GM21529 (cell line): ENCODE measurements at regions not wholly inside any gene's neighbourhood (a gene's known extent, or its start where the extent isn't known, plus 50 kb on each side); places are given as distances from the start of the nearest gene placed in this dataset.
A peak's percentile ranks its signal among the peaks of the same experiment; 100 is the strongest.
"Not testable (repeated sequence)": the region's sequence is repeated elsewhere in the genome, so short reads cannot be mapped to it uniquely, and the experiment has no call there.

Source experiments
- ATAC-seq: cut with Tn5 transposase; IDR thresholded peaks from one replicate; pipeline ENCODE4 v1.9.1; 2021; ENCODE audit not compliant: unreplicated experiment

DNA sequence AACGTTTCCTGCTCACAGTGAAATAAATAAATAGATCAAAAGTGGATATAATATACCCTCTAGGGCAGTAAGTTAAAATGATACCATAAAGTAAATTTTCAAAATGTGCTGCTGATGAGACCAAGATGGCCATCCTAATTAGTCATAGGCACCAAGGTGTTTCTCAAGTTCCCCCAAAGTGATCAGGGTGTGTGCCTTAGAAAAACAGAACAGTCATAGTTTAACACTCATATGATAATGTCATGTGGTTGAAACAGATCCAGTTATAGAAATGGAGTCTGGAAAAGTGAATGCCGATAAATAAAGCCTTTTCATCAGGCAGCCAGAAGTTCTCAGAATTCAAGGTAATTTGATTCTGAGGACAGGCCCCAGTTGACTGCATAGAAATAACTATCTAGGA, 161.5 kb upstream of the CDKN2B start:
- peak; percentile 12 for ATAC-seq

DNA sequence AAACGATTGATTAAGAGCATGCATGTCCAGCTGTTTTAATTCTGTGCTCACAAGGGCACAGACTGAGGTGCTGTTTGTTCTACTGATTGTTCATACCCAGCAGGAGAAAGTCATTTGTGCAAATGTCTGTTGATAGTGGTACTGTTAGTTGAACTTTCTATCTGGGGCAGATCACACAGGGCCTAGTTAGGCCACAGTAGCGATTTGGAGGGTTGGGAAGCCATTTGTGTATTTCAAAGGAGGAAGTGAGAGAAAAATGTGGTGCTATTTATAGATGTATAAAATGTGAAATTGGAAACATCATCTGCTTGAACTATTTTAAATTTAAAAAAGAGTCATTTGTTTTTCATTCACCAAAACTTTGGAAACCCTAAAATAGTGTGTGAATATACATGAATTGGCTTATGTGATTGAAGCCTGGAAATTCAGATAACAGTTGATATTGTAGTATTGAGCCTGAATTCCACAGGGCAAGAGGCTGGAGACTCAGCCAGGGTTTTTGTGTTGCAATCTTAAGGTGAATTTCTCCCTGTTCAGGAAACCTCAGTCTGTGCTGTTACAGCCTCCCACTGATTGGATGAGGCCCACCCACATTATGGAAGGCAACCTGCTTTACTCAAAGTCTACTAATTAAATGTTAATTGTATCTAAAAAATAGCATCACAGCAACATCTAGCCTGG, 162.0 kb upstream of the CDKN2B start:
- peak; percentile 72 for ATAC-seq

DNA sequence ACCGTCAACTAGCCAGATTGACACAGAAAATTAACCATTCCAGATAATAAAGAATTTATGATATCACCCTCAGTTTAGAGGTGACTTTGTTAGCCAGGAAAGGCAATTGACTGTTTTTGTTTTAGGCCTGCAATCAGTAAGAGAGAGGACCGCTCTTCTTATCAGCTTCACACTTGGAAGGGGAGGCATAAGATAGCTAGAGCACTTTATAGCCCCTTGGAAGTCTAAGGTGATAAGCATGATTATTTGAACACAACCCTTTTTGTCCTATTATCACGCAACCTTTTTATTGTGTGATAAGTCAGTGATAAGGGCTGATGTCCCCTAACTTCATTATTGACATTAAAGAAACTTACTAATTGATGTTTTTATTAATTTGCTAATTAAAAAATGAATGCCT, 162.6 kb upstream of the CDKN2B start:
- ATAC-seq, result no peak

DNA sequence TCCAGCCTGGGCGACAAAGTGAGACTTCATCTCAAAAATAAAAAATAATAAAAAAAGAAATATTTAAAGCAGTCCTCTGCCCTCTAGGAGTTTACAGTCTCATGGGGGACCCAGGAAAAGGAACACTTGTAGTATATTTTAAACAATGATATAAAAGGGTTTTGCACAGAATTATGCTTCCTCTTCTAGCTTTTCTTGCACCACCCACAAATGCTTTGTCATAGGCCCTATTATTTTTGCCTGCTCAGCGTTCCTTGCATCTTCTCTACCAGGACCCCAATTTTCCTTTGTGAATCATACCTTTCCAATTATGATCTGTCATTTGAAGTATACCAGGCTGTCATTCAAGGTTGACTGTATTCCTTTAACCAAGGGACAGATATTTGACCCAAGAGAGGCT, 164.8 kb upstream of the CDKN2B start:
- no peak for ATAC-seq

DNA sequence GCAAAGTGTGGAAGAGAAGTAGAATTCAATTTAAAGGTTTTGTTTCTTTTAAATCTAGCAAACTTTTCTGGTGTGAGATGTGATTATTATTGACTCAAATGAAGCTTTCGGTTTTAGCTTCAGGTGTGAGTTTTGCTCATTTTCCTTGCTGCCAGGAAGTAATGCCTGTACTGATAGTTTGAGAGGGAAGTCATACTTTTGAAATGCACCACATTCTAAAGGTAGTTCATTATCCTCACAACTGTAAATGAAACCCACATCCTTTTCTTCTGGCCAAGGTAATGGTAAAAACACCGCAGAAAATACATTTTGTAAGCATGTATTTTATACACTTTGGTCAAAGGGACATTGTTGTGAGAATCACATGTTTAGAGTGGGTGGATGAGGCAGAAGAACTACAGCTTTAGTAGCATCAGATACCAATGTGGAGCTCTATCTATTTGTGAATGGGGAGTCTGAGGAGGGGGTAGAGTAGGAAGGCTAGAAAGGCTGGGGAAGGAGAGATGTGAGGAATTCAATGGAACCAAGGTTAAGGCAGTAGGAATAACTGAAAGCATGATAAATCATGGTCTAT, 167.0 kb upstream of the CDKN2B start:
- no peak for ATAC-seq

DNA sequence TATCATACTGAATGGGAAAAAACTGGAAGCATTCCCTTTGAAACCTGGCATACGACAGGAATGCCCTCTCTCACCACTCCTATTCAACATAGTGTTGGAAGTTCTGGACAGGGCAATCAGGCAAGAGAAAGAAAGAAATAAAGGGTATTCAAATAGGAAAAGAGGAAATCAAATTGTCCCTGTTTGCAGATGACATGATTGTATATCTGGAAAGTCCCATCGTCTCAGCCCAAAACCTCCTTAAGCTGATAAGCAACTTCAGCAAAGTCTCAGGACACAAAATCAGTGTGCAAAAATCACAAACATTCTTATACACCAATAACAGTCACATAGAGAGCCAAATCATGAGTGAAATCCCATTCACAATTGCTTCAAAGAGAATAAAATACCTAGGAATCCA, 171.9 kb upstream of the CDKN2B start:
- ATAC-seq, result not testable (repeated sequence)

DNA sequence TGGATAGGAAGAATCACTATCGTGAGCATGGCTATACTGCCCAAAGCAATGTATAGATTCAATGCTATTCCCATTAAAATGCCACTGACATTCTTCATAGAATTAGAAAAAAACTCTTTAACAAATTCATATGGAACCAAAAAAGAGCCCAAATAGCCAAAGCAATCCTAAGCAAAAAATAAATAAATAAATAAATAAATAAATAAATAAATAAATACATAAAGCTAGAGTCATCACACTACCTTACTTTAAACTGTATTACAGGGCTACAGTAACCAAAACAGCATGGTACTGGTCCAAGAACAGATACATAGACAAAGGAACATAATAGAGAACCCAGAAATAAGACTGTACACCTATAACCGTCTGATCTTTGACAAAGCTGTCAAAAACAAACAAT, 180.4 kb upstream of the CDKN2B start:
- ATAC-seq, result no peak

DNA sequence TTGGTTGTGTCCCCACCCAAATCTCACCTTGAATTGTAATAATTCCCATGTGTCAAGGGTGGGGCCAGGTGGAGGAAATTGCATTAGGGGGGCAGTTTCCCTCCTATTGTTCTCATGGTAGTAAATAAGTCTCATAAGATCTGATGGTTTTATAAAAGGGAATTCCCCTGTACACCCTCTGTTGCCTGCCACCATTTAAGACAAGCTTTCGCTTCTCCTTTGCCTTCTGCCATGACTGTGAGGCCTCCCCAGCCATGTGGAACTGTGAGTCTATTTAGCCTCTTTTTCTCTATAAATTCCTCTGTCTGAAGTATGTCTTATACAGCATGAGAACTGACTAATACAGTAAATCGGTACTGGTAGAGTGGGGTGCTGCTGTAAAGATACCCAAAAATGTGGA, 187.9 kb upstream of the CDKN2B start:
- peak; percentile 83 for ATAC-seq

DNA sequence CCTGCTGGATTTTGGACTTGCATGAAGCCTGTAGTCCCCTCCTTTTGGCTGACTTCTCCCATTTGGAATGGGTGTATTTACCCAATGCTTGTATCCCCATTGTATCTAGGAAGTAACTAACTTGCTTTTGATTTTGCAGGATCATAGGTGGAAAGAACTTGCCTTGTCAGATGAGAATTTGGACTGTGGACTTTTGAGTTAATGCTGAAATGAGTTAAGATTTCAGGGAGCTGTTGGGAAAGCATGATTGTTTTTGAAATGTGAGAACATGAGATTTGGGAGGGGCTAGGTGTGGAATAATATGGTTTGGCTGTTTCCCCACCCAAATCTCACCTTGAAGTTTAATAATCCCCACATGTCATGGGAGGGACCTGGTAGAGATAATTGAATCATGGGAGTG, 189.6 kb upstream of the CDKN2B start:
- no peak for ATAC-seq

DNA sequence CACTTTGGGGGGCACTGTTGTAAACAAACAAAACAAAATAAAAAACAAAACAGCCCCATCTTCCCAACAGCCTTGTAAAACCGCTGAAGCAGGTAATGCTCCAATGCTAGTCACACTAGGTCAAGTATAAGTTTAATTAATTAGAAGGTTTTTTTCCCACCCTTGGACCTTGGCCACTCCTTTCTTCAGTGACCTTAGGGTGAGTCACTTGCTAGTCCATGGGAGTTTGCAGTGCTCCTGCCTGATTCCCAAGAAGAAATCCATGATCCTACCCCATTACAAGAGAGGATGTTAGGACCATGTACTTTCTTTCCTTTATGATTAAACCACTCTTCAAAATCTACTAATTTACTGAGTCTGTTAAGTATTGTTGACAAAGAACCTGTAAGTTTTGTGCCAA, 192.2 kb upstream of the CDKN2B start:
- no peak for ATAC-seq

DNA sequence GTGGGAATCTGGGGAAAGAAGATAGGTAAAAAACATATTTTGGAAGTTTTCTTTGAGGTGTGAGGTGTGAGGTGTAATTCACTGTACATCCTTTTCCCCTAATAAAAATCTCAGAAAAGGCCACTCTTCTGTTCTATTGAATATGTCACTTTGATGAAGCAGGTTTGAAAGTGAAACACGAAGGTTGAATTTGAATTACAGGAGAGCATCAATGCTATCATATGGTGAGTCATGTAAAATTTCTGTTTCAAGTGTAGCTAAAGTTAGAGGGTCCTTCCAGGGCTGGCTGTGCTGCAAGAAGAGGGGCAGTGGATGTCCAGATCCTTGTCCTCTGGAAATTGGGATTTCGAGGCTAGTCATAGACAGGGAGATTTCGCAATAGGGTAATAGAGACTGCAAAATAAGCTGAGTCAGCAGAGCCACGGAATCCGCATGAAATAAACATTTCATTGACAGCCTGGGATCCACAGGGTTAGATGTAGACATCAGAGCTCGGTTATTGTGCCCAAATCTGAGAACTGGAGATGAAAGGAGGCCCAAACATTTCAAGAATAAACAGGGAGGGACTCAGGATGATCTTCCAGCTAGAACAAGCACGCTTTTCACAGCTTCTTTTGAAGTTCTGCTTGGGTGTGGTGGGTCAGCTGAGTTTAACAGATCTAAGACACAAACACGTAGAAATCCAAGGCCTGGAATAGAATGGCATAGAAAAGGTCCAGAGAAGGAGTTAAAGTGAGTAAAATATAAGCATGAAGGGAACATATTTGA, 194.4 kb upstream of the CDKN2B start:
- no peak for ATAC-seq

DNA sequence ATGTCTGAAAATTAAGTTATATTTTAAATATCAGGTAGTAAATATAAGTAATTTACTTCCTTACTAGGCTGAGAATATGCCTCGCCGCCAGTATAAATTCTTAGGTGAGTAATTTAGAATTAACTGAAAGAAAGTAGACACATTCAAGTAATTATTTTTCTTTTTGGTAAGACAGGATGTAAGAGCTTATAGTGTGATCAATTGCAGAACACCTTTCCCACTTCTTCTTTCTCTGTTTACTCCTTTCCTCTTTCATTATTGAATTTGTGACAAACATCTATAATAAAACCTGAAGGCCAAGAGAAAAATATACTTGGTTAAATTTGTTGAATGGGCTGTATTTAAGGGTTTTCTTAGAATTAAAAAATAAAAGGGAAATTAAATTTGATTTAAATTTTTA, 195.1 kb upstream of the CDKN2B start:
- ATAC-seq, result no peak

DNA sequence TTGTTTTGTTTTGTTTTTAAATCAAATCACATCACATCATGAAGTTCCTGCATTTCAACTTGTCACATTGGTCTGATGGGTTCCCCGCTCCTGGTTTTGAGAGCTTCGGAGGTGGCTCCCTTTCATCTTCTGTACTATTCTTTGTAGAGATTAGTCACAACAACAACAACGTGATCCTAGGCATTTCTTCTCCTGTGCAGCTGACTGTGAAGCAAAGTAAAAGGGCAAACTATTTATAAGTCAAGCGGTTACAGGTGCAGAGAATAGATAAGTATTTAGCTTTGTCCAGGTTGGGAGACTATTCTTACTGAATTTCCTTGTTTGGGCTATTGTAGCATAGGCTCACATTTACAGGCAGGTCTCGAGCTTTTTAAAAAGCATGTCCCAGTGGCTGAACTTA, 197.7 kb upstream of the CDKN2B start:
- no peak for ATAC-seq

DNA sequence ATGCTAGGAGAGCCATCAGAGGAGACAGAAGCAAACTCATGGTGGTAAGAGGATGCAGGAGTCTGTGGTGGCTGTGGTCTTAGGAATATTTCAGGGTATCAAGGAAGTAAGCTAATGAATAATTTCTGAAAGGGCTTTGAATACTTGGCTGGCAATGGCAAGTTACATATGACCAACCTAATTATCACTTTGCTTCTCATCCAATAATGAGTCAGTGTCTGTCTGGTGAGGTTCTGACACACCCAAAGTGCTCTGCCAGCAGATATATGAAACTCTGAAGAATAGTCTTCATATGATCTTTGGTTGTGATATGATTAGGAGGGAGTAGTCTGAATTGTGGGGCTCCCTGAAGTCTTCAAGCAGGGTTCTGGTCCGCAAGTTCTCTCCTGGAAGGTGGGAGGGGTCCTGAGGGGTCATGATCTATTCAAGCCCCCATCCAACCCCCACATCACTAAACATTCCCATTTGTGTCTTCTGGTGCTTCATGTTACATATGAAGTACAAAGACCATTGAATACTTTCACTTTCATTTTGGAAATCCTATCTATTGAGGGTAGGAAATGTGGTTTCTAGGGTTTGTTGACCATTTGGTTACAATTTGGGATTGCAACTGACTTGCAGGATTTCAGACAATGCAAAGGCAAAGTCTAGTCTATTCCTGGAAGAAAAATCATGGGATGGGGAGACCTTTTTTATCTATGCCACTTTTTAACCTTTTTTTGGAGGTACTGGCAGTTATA, 199.9 kb upstream of the CDKN2B start:
- no peak for ATAC-seq

DNA sequence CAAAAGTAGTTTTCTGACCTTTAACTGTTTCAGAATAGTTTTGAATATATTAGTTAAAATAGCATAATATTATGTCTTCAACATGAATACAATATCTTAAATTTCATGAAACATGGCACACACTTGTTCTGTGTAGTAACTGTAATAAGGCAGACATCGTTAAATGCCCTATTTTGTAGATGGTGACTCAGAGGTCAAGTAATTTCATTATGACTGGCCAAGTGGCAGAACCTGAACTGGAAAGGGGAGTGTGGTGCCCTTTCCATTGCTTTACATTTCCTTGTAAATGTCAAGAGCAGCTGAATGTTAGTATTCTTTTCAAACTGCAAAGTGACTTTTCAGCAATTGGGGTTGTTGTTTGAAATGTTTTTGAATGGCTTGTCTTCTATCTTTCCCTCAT, 201.2 kb upstream of the CDKN2B start:
- ATAC-seq, result no peak

DNA sequence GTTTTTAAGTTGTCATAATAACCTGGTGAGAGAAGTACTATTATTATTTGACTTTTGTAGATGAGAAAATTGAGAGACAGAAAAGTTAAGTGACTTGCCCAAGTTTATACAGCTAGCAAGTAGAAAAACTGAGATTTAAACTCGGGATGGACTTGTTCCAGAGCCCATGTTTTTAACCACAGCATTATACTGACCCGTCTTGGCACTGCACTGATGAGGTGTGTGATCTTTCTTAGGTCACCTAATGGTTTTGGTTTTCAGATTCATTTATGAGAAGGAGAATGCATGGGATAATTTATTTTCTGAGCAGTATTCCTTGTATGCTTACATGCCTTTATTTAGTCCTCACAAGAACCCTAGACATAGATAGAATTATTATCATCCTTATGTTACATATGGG, 201.8 kb upstream of the CDKN2B start:
- no peak for ATAC-seq

DNA sequence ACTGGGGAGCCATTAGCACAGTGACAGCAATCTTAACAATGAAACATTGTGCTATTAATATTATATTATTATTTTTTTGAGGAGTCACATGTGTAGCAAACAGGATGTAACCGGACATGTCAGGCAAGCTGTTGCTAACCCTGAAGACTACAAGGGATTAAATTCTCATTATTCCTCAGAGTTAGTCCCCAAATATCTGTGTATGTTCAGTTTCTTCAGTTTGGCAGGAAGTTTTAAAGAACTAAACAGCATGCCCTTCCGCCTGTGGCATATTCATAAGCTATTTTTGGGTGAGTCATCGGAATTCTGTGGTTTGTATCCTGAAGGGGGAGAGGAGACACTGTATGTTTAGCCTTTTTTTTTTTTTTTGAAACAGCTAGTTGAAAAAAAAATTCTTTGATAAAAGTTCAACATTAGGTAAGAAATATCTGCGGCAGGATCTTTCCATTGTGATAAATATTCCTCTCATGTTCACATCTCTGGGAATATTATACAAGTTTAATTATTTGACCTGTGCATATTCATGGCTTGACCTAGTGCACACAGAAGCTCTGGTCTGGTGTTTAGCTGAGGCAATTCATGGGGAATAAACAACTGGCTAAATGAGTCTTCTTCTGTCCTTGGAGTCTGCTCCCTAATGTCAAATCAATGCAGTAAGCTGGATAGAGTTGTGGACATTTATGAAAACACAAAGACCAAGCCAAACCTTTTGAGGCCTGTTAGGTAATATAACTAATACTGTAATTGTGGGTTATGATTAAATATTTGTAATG, 202.7 kb upstream of the CDKN2B start:
- no peak for ATAC-seq

DNA sequence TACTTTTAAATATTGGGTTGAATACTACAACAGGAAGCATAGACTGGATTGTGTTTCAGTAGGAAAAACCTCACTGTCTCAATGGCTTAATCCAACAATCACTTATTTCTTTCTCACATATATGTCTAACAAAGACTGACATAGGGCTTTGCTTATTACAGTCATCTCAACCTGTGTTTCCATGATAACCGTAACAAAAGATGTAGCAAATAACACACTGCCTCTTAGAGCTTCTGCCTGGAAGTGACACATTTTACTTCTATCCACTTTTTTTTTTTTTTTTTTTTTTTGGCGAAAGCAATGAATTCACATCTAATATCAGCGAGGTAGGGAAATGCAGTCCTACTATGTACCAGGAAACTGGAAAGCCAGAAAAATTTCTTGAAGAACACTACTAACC, 204.9 kb upstream of the CDKN2B start:
- no peak for ATAC-seq

DNA sequence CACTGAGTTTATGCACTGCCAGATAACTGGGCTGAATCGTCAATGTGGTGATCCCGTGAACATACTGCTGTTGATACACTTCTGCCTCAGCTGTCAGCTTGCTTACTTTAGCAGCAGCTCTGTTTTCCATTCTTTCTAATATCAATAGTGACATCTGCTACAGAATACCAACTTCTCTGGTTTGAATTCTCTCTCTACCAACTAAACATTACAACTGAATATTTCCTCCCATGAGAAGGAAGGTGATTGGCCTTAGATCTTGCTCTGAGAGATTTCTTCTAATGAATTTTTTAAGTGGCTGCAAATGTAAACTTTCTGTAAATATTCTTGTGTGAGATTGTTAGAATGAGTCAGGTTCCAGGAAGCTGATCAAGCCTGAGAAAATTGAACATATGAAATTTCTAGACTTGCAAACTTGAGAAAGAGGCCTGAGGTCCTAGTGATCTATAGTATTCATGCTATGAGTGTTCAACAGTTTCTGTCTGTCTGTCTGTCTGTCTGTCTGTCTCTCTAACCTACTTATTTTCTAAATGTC, 205.5 kb upstream of the CDKN2B start:
- ATAC-seq, result no peak

DNA sequence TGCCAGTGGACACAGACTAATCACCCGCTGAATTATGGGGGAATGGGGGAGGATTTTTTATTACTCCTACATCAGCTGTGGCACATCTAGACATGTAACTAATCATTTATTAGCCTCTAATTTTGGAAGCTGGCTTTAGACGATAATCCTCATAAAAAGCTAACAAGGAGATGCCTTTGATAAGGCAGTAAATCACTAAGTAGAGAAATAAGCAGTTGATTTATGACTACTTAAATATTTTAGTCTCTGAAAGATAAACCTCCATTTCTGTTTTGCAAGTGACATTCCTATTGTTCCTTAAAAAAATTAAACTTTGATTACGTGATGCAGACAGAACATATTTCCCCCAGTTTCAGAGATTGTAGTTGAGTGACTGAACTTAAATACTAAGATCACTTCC, 206.4 kb upstream of the CDKN2B start:
- no peak for ATAC-seq

DNA sequence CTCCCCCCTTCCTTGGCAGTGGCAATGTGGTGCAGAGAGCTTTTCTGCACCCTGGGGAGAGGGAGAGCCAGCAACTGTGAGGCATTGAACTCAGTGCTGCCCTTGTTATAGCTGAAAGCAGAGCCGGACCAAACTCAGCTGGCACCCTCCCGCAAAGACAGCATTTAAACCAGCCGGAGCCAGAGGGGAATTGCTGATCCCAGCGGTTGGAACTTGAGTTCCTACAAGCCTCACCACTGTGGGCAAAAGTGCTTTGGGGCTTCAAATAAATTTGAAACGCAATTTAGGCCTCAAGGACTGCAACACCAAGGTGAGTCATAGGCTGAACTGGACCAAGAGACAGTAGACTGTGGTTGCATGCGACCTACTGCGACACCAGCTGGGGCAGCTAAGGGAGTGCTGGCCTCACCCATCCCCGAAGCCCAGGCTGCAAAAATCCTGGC, 207.6 kb upstream of the CDKN2B start:
- ATAC-seq, result no peak
